BJ (cell line): ENCODE measurements at regions not wholly inside any gene's neighbourhood (a gene's known extent, or its start where the extent isn't known, plus 50 kb on each side); places are given as distances from the start of the nearest gene placed in this dataset.

Experiments
- CTCF ChIA-PET: fragments of 350-600 bp; formaldehyde crosslinking; extraction: SDS; loops from one replicate; lab custom pipeline; 2021; ENCODE audit warnings: antibody characterized with exemption, inconsistent platforms; lab: Yijun Ruan, JAX
- POLR2A ChIA-PET: fragments of 300-600 bp; sonication (Branson Sonifier 250); formaldehyde crosslinking; extraction: SDS; loops from one replicate; lab custom pipeline; 2021; ENCODE audit warnings: antibody characterized with exemption; lab: Charles Lee
- DNase-seq: peaks from one replicate; pipeline ENCODE4 v3.0.0-alpha.2; 2011; ENCODE audit warnings: low read depth
- H3K27me3 ChIP-seq: 2 replicates; pipeline ENCODE4 v1.6.0; 2011; ENCODE audit warnings: low read length; ENCODE audit not compliant: control insufficient read depth, insufficient read depth
- H3K36me3 ChIP-seq: 2 replicates; pipeline ENCODE4 v1.5.1; 2011; ENCODE audit warnings: low read length; ENCODE audit not compliant: control insufficient read depth, insufficient read depth
- H3K4me3 ChIP-seq: 2 replicates; pipeline ENCODE4 v1.5.1; 2011; ENCODE audit warnings: low read depth, mild to moderate bottlenecking, control low read depth, low read length
- TF ChIP-seq, protein P1 (sequence below): IDR thresholded peaks from 2 replicates; pipeline ENCODE4 v1.5.1; 2011; ENCODE audit warnings: low read depth, mild to moderate bottlenecking, control low read depth, inconsistent platforms, low read length, moderate library complexity; ENCODE audit not compliant: insufficient read depth

DNA sequence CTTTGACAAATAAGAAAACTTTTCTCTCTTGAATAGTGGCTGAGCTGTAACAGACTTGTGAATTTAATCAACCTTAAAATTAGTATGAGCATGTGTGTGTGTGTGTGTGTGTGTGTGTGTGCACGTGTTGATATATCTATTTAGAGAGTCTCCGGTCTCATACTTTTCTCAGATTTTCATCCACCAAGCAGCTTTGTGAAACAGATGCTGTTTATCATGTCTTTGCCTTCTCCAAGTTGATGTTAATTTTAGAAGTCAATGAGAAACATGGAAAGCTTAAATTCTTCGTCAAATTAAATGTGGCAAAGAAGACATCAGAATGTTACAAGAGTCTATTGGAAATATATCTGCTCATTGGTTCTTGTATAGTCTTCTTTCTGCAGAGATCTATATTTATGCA is 839.2 kb upstream of the CELF2 start:
- H3K4me3 ChIP-seq = no peak overlapping the region
- no peaks in the 10 kb centered on the region for H3K27me3 ChIP-seq
- H3K36me3 ChIP-seq = no peaks in the 10 kb centered on the region
- TF ChIP-seq, protein P1, sequence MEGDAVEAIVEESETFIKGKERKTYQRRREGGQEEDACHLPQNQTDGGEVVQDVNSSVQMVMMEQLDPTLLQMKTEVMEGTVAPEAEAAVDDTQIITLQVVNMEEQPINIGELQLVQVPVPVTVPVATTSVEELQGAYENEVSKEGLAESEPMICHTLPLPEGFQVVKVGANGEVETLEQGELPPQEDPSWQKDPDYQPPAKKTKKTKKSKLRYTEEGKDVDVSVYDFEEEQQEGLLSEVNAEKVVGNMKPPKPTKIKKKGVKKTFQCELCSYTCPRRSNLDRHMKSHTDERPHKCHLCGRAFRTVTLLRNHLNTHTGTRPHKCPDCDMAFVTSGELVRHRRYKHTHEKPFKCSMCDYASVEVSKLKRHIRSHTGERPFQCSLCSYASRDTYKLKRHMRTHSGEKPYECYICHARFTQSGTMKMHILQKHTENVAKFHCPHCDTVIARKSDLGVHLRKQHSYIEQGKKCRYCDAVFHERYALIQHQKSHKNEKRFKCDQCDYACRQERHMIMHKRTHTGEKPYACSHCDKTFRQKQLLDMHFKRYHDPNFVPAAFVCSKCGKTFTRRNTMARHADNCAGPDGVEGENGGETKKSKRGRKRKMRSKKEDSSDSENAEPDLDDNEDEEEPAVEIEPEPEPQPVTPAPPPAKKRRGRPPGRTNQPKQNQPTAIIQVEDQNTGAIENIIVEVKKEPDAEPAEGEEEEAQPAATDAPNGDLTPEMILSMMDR = no peak
- POLR2A ChIA-PET = no interaction called here
- DNase-seq = no peak
- CTCF ChIA-PET = no interaction called here

DNA sequence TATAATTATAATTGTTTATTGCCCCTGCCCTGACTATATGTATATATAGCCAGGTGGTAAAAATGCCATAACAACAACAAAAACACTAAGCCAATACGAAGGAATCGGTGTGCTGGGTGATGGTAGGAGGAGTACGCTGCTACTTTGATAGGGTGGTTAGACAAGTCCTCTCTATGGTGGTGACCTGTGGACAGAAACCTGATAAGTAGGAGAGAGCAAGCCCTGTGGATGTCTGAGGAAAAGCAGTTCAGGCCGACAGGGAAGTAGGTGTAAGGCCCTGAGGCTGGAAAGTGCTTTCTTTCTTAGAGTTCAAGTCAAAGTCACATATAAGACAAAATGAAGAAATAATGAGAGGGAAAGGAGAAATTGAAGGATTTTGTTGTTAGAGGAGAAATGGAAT is 823.8 kb upstream of the CELF2 start:
- CTCF ChIA-PET = no interaction called here
- TF ChIP-seq, protein P1 = no peak
- DNase-seq = no peak
- no peak overlapping the region for H3K4me3 ChIP-seq
- POLR2A ChIA-PET = no interaction called here
- H3K36me3 ChIP-seq = no peaks in the 10 kb centered on the region
- H3K27me3 ChIP-seq = no peaks in the 10 kb centered on the region

- DNase-seq = no peak
- POLR2A ChIA-PET = no interaction called here
- H3K36me3 ChIP-seq = no peaks in the 10 kb centered on the region
- TF ChIP-seq, protein P1 = no peak
- no peak overlapping the region for H3K4me3 ChIP-seq
- CTCF ChIA-PET = no interaction called here
- H3K27me3 ChIP-seq = no peaks in the 10 kb centered on the region
Measured at GRCh38 chr10:10196701-10197100, 821.0 kb upstream of the CELF2 start.

GRCh38 chr10:10197423-10197822 is 820.2 kb upstream of the CELF2 start:
- Histone ChIP-seq H3K4me3 (no peak overlapping the region), H3K36me3 (no peaks in the 10 kb centered on the region), H3K27me3 (no peaks in the 10 kb centered on the region)
- ChIA-PET POLR2A (no interaction called here), CTCF (no interaction called here)
- TF ChIP-seq, protein P1 = no peak
- no peak for DNase-seq

GRCh38 chr10:10198363-10198762 is 819.3 kb upstream of the CELF2 start:
- CTCF ChIA-PET = interaction anchor here (0.6 kb wide), 1 partner anchor 590 kb away, joined by 3 read pairs; no protein-coding TSS in a partner anchor

More at GRCh38 chr10:10198363-10198762, 819.3 kb upstream of the CELF2 start:
- Histone ChIP-seq H3K27me3 (no peaks in the 10 kb centered on the region), H3K4me3 (no peak overlapping the region), H3K36me3 (no peaks in the 10 kb centered on the region)
- POLR2A ChIA-PET = no interaction called here
- DNase-seq = no peak
- TF ChIP-seq, protein P1 = no peak
